GM23338 (cell line): ENCODE measurements at regions not wholly inside any gene's neighbourhood (a gene's known extent, or its start where the extent isn't known, plus 50 kb on each side); places are given as distances from the start of the nearest gene placed in this dataset.

Source experiments
- ATAC-seq: fragments of 200-7000 bp; cut with Tn5 transposase; 3 replicates; pipeline ENCODE4 v1.9.1; 2020
- DNase-seq: peaks from one replicate; pipeline ENCODE4 v3.0.0-alpha.2; 2015; ENCODE audit warnings: low spot score
- H2AFZ ChIP-seq: fragments of 200-600 bp; sonication (generic); 2 replicates; pipeline ENCODE4 v1.8.0; 2016; ENCODE audit warnings: antibody characterized with exemption, mild to moderate bottlenecking, moderate library complexity
- H3F3A ChIP-seq: fragments of 200-600 bp; sonication (generic); replicated peaks from 2 replicates; pipeline ENCODE4 v1.8.0; 2017; ENCODE audit warnings: antibody characterized with exemption, mixed run types, low read depth
- H3K27ac ChIP-seq: fragments of 200-600 bp; sonication (generic); 2 replicates; pipeline ENCODE4 v1.6.1; 2016; ENCODE audit warnings: low read depth
- H3K27me3 ChIP-seq: fragments of 200-600 bp; sonication (generic); 2 replicates; pipeline ENCODE4 v1.8.0; 2016; ENCODE audit warnings: mild to moderate bottlenecking, mixed run types, moderate library complexity; ENCODE audit not compliant: insufficient read depth
- H3K36me3 ChIP-seq: fragments of 200-600 bp; sonication (generic); 2 replicates; pipeline ENCODE4 v1.8.0; 2016; ENCODE audit warnings: mild to moderate bottlenecking; ENCODE audit not compliant: insufficient read depth
- H3K4me1 ChIP-seq: fragments of 200-600 bp; sonication (generic); 2 replicates; pipeline ENCODE4 v1.8.0; 2016; ENCODE audit warnings: mild to moderate bottlenecking, moderate library complexity; ENCODE audit not compliant: insufficient read depth
- H3K4me2 ChIP-seq: fragments of 200-600 bp; sonication (generic); 2 replicates; pipeline ENCODE4 v1.7.1; 2017; ENCODE audit warnings: mixed run types
- H3K4me3 ChIP-seq: fragments of 200-600 bp; sonication (generic); 2 replicates; pipeline ENCODE4 v1.6.1; 2016; ENCODE audit warnings: mixed run types
- H3K79me2 ChIP-seq: fragments of 200-600 bp; sonication (generic); replicated peaks from 2 replicates; pipeline ENCODE4 v1.8.0; 2017; ENCODE audit warnings: mild to moderate bottlenecking; ENCODE audit not compliant: insufficient read depth
- H3K9me2 ChIP-seq: fragments of 200-600 bp; sonication (generic); 2 replicates; pipeline ENCODE4 v1.8.0; 2017; ENCODE audit not compliant: insufficient read depth
- H4K20me1 ChIP-seq: fragments of 200-600 bp; sonication (generic); replicated peaks from 2 replicates; pipeline ENCODE4 v1.8.0; 2017; ENCODE audit warnings: mild to moderate bottlenecking; ENCODE audit not compliant: insufficient read depth
- H3K27ac Mint-ChIP-seq: 2 replicates; pipeline ENCODE4 v1.8.0; 2020; ENCODE audit warnings: inconsistent platforms, mild to moderate bottlenecking, moderate library complexity, mixed read lengths
- H3K27me3 Mint-ChIP-seq: 3 replicates; pipeline ENCODE4 v1.8.0; 2022; ENCODE audit warnings: low read depth, mild to moderate bottlenecking, moderate library complexity, mixed read lengths, inconsistent platforms; ENCODE audit not compliant: insufficient read depth, poor library complexity
- H3K36me3 Mint-ChIP-seq: 3 replicates; pipeline ENCODE4 v1.8.0; 2021; ENCODE audit warnings: low read depth, mild to moderate bottlenecking, inconsistent platforms, moderate library complexity, mixed read lengths
- H3K4me1 Mint-ChIP-seq: 3 replicates; pipeline ENCODE4 v1.8.0; 2020; ENCODE audit warnings: mild to moderate bottlenecking, inconsistent platforms, mixed read lengths
- H3K4me3 Mint-ChIP-seq: 3 replicates; pipeline ENCODE4 v1.8.0; 2021; ENCODE audit warnings: moderate library complexity, mild to moderate bottlenecking, inconsistent platforms, mixed read lengths
- H3K9me3 Mint-ChIP-seq: 3 replicates; pipeline ENCODE4 v1.8.0; 2020; ENCODE audit warnings: moderate library complexity, mild to moderate bottlenecking, inconsistent platforms, mixed read lengths
- CREB1 ChIP-seq: fragments of 250-450 bp; sonication (Bioruptor Pico); IDR thresholded peaks from 2 replicates; pipeline ENCODE4 v1.5.0; 2020; ENCODE audit warnings: low read depth, mild to moderate bottlenecking, moderate library complexity
- CTCF ChIP-seq, 2 experiments: fragments of 200-600 bp in 1 of 2; sonication (generic) in 1 of 2; conservative IDR thresholded peaks; 2 replicates each; pipeline versions ENCODE4 v1.5.1 to v1.6.1; 2016 to 2017; ENCODE audit warnings: antibody characterized with exemption in 2 of 2, low read depth in 2 of 2, mild to moderate bottlenecking in 2 of 2, moderate library complexity in 1 of 2
- EZH2 ChIP-seq: fragments of 200-600 bp; sonication (generic); IDR thresholded peaks from one replicate; pipeline ENCODE4 v1.8.0; 2017; ENCODE audit warnings: antibody characterized with exemption, mild to moderate bottlenecking, low read depth; ENCODE audit not compliant: unreplicated experiment
- EZH2phosphoT487 ChIP-seq: fragments of 200-600 bp; sonication (generic); IDR thresholded peaks from one replicate; pipeline ENCODE4 v1.8.1; 2018; ENCODE audit warnings: antibody characterized with exemption; ENCODE audit not compliant: unreplicated experiment
- POLR2AphosphoS5 ChIP-seq: IDR thresholded peaks from 2 replicates; pipeline ENCODE4 v1.6.1; 2016; ENCODE audit warnings: antibody characterized with exemption, low read depth
- STAT1 ChIP-seq: IDR thresholded peaks from one replicate; pipeline ENCODE4 v1.6.1; 2016; ENCODE audit warnings: antibody characterized with exemption; ENCODE audit not compliant: unreplicated experiment
- TF ChIP-seq, protein P1 (sequence below): fragments of 250-450 bp; sonication (Bioruptor Pico); IDR thresholded peaks from 2 replicates; pipeline ENCODE4 v1.5.0; 2020; ENCODE audit warnings: mild to moderate bottlenecking, moderate library complexity
- TF ChIP-seq, protein P2 (sequence below): IDR thresholded peaks from one replicate; pipeline ENCODE4 v1.6.1; 2018; ENCODE audit warnings: antibody characterized with exemption; ENCODE audit not compliant: unreplicated experiment

DNA sequence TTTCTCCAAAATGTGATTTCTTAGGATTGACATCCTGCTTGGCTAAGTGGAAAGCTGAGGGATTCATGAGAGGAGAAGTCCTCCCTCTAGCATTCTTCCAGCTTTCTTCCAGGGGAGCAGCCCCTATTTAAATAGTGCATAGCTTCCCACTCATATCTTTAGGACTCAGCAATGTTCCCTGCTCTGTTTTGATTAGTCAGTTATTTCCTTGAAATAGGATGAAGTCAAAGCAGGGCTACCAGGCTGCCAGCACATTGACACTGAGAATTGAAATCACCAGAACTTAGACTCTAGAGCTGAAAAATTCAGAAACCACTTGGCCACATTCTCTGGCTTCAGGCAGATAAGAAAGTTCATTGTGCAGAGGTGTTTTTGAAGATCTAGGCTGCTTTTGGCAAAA, 74.7 kb upstream of the SMAD1 start:
- no peak overlapping the region for H2AFZ ChIP-seq
- Mint-ChIP-seq H3K27me3 (no peaks in the 10 kb centered on the region), H3K4me3 (no peak overlapping the region), H3K36me3 (no peaks in the 10 kb centered on the region), H3K9me3 (peaks cover 5% of the 10 kb centered on the region; the same call in 1 of the 3 replicates), H3K4me1 (no peaks in the 10 kb centered on the region), H3K27ac (no peak overlapping the region)
- H3K4me2 ChIP-seq: no peak overlapping the region
- H4K20me1 ChIP-seq: no peaks in the 10 kb centered on the region
- ATAC-seq (no peak), DNase-seq (no peak)
- no peaks in the 10 kb centered on the region for H3K27me3 ChIP-seq
- H3K9me2 ChIP-seq: peaks cover 3% of the 10 kb centered on the region; the same call in 1 of the 2 replicates
- no peaks in the 10 kb centered on the region for H3K36me3 ChIP-seq
- no peaks in the 10 kb centered on the region for H3K4me1 ChIP-seq
- H3F3A ChIP-seq: no peaks in the 10 kb centered on the region
- no peaks in the 10 kb centered on the region for H3K79me2 ChIP-seq
- H3K27ac ChIP-seq: no peak overlapping the region
- no peak overlapping the region for H3K4me3 ChIP-seq
- TF ChIP-seq CREB1 (CRISPR knock-in tag): no peak
- TF ChIP-seq, protein P1, sequence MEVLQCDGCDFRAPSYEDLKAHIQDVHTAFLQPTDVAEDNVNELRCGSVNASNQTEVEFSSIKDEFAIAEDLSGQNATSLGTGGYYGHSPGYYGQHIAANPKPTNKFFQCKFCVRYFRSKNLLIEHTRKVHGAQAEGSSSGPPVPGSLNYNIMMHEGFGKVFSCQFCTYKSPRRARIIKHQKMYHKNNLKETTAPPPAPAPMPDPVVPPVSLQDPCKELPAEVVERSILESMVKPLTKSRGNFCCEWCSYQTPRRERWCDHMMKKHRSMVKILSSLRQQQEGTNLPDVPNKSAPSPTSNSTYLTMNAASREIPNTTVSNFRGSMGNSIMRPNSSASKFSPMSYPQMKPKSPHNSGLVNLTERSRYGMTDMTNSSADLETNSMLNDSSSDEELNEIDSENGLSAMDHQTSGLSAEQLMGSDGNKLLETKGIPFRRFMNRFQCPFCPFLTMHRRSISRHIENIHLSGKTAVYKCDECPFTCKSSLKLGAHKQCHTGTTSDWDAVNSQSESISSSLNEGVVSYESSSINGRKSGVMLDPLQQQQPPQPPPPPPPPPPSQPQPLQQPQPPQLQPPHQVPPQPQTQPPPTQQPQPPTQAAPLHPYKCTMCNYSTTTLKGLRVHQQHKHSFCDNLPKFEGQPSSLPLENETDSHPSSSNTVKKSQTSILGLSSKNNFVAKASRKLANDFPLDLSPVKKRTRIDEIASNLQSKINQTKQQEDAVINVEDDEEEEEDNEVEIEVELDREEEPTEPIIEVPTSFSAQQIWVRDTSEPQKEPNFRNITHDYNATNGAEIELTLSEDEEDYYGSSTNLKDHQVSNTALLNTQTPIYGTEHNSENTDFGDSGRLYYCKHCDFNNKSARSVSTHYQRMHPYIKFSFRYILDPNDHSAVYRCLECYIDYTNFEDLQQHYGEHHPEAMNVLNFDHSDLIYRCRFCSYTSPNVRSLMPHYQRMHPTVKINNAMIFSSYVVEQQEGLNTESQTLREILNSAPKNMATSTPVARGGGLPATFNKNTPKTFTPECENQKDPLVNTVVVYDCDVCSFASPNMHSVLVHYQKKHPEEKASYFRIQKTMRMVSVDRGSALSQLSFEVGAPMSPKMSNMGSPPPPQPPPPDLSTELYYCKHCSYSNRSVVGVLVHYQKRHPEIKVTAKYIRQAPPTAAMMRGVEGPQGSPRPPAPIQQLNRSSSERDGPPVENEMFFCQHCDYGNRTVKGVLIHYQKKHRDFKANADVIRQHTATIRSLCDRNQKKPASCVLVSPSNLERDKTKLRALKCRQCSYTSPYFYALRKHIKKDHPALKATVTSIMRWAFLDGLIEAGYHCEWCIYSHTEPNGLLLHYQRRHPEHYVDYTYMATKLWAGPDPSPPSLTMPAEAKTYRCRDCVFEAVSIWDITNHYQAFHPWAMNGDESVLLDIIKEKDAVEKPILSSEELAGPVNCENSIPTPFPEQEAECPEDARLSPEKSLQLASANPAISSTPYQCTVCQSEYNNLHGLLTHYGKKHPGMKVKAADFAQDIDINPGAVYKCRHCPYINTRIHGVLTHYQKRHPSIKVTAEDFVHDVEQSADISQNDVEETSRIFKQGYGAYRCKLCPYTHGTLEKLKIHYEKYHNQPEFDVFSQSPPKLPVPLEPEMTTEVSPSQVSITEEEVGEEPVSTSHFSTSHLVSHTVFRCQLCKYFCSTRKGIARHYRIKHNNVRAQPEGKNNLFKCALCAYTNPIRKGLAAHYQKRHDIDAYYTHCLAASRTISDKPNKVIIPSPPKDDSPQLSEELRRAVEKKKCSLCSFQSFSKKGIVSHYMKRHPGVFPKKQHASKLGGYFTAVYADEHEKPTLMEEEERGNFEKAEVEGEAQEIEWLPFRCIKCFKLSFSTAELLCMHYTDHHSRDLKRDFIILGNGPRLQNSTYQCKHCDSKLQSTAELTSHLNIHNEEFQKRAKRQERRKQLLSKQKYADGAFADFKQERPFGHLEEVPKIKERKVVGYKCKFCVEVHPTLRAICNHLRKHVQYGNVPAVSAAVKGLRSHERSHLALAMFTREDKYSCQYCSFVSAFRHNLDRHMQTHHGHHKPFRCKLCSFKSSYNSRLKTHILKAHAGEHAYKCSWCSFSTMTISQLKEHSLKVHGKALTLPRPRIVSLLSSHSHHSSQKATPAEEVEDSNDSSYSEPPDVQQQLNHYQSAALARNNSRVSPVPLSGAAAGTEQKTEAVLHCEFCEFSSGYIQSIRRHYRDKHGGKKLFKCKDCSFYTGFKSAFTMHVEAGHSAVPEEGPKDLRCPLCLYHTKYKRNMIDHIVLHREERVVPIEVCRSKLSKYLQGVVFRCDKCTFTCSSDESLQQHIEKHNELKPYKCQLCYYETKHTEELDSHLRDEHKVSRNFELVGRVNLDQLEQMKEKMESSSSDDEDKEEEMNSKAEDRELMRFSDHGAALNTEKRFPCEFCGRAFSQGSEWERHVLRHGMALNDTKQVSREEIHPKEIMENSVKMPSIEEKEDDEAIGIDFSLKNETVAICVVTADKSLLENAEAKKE: no peak
- no peak for TF ChIP-seq STAT1
- TF ChIP-seq EZH2: no peak
- TF ChIP-seq, protein P2, sequence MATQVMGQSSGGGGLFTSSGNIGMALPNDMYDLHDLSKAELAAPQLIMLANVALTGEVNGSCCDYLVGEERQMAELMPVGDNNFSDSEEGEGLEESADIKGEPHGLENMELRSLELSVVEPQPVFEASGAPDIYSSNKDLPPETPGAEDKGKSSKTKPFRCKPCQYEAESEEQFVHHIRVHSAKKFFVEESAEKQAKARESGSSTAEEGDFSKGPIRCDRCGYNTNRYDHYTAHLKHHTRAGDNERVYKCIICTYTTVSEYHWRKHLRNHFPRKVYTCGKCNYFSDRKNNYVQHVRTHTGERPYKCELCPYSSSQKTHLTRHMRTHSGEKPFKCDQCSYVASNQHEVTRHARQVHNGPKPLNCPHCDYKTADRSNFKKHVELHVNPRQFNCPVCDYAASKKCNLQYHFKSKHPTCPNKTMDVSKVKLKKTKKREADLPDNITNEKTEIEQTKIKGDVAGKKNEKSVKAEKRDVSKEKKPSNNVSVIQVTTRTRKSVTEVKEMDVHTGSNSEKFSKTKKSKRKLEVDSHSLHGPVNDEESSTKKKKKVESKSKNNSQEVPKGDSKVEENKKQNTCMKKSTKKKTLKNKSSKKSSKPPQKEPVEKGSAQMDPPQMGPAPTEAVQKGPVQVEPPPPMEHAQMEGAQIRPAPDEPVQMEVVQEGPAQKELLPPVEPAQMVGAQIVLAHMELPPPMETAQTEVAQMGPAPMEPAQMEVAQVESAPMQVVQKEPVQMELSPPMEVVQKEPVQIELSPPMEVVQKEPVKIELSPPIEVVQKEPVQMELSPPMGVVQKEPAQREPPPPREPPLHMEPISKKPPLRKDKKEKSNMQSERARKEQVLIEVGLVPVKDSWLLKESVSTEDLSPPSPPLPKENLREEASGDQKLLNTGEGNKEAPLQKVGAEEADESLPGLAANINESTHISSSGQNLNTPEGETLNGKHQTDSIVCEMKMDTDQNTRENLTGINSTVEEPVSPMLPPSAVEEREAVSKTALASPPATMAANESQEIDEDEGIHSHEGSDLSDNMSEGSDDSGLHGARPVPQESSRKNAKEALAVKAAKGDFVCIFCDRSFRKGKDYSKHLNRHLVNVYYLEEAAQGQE: no peak
- TF ChIP-seq POLR2AphosphoS5: no peak
- no peak for TF ChIP-seq EZH2phosphoT487
- TF ChIP-seq CTCF (conservative IDR thresholded peaks at IDR 0.05; ENCODE audit: low read depth in 2 of 2): no peak
